Stimulated activated CD4-positive, alpha-beta T cell treated with anti-CD3 and anti-CD28 coated beads, TNF-alpha, amount 100 ng/mL, for 1 hour (primary cell): ENCODE measurements at regions not wholly inside any gene's neighbourhood (a gene's known extent, or its start where the extent isn't known, plus 50 kb on each side); places are given as distances from the start of the nearest gene placed in this dataset.

Source experiments
- DNase-seq, 3 donors: peaks; one replicate each; pipeline ENCODE4 v3.0.0-alpha.2; 2020; ENCODE audit warnings: low read depth in 3 of 3, low spot score in 1 of 3

DNA sequence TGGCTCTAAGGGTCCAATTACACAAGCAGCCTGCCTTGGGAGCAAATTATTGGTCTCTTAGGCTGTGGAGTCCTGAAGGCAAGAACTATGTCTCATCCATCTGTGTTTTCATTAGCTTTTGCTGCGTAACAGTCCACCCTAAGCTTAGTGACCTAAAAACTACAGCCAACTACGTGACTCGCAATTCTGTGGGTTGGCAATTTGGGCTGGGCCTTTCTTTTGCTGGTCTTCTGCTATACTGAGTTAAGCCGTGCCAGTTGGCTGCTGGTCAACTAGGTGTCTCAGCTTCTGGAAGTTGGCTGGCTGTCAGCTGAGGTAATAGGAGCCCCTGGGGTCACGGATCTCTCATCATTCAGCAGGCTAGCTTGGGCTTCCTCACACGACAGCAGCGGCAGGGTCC, 205.6 kb upstream of the S100G start:
- DNase-seq, result no peak

DNA sequence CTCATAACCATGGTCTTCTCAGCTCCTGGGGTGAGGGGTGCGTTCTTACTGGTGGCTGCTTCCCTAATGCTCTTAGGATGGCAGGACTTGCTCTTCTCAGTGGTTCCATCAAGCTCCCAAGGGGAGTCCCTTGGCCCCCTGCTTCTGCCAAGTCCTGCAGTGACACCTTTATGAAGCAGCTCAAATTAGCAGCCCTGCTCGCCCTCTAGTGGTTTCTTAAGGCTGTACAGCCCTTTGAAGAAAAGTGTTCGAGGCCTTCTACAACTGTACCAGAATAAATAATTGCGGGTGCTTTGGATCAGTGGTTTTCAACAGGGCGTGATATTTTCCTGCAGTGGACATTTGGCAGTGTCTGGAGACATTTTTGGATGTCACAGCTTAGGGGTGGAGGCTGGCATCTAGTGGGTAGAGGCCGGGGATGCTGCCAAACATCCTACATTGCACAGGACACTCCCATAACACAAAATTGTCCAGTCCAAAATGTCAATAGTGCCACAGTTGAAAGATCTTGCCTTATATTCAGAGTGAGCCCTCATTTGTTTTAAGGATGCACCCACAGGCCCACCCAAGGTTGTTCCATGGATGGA, 204.7 kb upstream of the S100G start:
- DNase-seq, result peak in 2 of 3 donors; percentile 0 to 1

- no peak for DNase-seq
Measured at GRCh38 chrX:16451334-16451733, 198.6 kb upstream of the S100G start.

DNA sequence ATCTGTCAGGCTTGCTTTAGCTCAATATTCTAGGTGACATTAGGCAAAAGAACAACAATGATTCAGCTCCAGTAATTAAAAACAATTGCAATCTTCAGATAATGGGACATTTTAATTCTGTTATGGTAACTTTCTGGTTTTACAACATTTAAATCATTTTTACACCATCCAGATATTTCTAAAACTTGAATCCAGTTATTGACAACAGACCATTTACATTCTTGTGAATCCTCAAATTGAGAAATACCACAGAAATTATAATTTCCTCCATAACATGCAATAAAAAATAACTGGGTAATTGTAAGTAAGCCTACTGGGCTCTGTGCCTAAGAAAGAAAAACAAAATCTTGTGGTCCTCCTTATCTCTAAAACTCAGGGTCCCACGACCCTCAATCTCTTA, 195.0 kb upstream of the S100G start:
- no peak for DNase-seq

DNA sequence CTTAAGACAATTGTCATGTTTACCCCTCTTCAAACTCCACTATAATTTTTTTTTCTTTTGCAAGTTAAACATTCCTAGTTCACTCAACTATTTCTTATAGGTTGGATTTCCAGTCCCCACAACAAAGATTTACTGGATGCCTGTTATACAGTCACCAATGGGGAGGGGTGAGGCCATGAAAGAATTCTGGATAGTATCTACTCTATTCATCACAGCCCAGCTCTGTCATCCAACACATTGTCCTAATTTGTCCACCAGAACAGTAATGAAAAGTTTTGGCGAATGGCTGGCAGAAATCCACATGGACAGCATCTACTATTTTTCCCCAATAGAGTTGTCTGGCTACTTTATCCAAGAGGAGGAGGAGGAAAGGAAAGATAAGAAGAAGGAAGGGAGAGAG, 192.7 kb upstream of the S100G start:
- no peak for DNase-seq

DNA sequence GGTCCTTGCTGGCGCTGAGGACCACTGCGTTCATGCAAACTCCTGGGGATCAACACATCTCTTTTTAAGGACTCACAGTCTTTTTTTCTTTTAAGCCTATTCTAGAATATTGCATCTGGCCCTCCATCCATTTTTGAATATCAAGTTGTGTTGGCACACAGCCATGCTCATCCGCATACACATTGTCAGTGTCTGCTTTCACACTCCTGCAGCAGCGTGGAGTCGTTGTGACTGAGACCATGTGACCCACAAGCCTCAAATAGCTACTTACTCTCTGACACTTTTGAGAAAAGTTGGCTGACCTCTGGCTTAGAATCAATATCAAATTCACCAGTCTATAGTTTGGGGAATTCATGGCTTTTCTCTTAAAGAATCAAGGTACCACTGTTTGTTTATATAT, 191.8 kb upstream of the S100G start:
- DNase-seq, result no peak

DNA sequence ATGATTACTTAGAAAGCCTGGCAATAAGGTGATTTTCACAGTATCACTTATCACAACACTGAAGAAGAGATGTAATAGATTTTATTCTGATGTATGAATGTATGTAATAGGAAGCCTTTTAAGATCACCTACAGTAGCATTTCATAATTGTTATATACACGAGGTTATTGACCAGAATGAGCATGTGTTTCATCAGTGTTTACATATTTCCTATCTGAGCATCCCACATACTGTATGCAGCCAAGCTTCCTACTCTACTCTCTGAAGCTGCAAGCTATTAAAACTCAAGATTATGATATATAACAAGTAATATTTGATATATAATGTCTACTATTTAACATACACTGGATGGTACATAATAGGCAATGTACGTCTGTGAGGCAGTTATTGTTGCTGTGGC, 190.9 kb upstream of the S100G start:
- DNase-seq, result no peak

DNA sequence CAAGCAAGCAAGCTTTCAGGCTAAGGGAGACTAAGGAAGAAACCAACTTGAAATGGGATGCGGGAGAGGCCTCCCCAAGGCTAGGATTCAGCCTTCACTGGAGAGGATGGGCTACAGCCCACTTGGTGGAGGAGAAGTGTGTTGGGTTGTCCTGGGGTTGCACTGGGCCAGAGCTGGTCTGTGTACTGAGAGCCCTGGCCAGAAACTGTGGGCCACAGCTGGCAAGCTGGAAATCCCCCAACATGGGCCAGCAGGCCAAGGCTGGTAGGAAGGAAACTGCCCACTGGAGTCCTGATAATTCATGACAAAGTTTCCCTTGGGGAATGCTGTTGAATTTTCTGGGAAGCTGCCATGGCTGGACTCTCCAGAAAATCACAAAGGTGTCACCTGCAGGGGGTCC, 188.0 kb upstream of the S100G start:
- DNase-seq, result no peak

DNA sequence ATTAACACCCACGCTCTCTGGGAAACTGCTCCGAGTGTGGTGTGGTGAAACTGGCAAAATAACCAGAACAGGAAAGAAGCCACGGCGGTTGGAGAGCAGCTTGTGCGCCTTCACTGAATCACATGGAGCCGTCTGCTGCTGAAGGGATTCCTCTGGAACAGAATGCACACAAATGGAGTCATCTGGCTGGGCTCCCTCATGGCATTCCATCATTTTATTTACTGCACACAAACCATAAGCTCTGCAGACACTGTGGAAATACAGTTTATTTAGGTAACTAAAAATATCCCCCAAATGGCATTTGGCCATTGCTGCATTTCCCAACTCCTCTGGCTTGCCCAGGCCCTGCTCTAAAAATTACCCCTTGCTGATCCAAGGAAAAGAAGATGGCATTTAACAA, 187.0 kb upstream of the S100G start:
- DNase-seq, result no peak

DNA sequence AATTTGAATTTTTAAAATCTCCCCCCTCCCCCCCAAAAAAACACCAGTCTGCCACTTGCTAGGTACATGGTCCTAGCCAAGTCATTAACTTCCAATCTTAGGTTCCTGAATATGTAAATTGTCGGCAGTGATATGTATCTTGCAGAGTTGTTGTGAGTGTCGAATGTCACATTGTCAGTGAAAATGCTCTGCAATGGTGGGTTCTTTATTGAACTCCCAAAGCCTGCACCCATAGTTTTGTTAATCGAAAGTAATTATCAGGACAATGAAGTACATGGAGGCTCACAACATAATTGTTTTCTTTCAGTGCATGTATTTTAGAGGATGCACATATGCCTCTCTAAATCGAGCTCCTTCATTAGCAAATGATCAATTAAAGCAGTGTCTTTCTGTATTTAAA, 185.6 kb upstream of the S100G start:
- DNase-seq, result no peak

GRCh38 chrX:16465081-16465876, 184.7 kb upstream of the S100G start:
- DNase-seq, result no peak

GRCh38 chrX:16466640-16467432, 183.1 kb upstream of the S100G start:
- DNase-seq, result no peak

GRCh38 chrX:16469870-16470269, 180.1 kb upstream of the S100G start:
- DNase-seq, result no peak

DNA sequence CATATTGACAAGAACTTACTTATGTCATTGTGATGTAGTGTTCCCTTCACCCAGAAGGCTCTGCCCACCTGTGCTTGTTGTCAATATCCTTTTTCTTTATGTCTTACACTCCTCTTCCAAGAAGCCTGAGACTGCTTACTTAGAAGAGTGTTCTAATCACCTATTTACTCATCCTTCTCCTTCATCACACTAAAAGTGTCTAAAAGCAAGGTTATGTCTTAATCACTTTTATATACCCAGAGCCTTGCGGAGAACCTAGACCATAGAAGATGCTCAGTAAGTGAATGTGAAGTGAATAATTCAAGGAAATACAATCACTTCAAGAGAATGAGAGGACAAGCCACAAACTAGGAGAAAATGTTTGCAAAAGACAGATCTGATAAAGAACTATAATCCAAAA, 177.6 kb upstream of the S100G start:
- DNase-seq, result no peak

DNA sequence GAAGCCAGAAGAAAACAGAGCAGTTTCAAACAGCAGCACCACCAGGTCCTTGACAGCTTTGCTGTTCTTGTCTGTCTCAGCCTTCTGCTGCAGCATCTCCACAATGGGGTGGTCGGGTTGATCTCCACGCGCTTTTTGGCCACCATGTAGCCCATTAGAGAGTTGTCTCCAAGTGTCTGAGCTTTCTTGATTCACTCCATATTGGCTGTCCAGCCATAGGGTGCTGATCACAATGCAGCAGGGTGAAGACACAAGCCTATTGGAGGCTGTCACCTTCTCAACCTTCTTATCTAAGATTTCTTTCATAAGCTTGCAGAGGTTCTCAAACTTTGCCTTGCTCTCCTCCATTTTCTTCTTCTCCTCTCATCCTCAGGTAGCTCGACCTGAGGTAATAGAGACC, 175.4 kb upstream of the S100G start:
- no peak for DNase-seq

GRCh38 chrX:16476009-16476408, 173.9 kb upstream of the S100G start:
- DNase-seq, result no peak

GRCh38 chrX:16476692-16477091, 173.3 kb upstream of the S100G start:
- DNase-seq, result no peak

DNA sequence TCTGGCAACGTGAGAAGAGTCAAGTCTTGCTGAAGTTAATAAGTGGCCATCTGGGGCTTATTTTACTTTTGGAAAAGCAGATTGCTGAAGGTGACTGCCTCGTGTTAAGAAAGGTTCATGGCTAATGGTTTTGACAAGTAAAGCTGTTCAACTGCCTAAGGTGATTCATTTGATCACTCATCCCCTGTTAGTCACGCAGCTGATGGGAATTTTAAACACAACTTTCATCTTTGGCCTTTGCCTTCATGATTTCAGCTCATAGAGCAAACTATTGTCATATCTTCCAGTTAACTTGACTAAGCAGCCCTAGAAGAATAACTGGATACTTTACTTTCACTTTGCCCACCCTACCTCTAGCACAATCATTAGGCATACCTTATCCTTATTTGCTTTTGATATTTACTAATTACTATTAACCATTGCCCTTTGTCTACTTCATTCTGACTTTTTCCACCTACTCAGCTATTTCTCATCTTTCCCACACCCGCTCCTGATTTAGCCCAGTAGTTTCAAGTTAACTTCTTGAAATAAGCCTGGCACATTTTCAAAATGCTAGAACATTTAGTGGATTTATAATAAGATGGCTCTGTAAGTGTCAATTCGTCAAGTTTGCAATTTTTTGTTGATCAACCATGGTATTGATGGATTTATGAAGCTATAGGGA, 170.6 kb upstream of the S100G start:
- DNase-seq, result no peak

DNA sequence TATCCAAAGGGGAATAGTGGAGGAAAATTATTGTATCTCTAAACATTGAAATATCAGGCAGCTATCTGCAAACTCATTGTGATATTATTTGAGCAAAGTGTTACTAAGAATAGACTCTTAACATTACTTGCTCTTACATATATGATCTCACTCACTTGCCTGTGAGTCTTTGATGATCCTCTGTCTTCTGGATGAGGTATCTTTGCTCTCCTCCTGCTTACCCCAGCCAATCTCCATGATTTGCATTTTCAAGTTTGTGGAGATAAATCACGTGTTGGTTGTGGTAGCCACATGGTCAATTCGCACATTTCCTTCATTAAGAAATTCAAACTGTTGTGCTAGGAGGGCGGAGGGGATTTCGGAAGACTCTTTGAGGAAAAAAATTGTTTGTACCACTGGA, 169.9 kb upstream of the S100G start:
- no peak for DNase-seq

- peak in 1 of 3 donors; percentile 14 for DNase-seq
Measured at GRCh38 chrX:16484338-16484737, 165.6 kb upstream of the S100G start.

DNA sequence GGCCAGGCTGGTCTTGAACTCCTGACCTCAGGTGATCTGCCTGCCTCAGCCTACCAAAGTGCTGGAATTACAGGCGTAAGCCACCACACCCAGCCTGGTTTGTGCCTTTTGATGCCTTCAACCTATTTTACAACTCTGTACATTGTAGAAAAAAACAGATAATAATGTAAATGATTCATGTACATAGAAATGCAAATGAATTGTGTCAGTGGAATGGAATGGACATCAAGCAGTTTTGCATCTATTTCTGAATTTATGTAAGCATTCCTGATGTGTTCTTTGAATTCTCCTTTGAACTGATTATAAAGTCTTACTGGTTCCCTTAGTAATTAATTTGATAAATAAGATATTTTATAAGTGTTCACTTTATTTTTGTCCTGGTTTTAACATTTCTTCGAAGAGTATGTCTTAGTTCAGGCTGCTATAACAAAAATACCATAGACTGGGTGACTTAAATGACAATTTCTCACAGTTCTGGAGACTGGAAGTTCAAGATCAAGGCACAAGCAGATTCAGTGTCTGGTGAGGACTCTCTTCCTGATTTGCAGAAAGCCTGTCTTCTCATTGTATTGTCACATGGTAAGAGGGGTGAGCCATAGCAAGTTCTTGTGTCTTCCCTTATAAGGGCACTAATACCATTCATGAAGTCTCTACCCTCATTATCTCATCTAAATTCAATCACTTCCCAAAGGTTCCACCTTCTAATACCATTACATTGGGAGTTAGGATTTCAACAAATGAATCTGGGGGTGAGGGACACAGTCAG, 162.2 kb upstream of the S100G start:
- no peak for DNase-seq
